ENCODE measurements at regions not wholly inside any gene's neighbourhood (a gene's known extent, or its start where the extent isn't known, plus 50 kb on each side); places are given as distances from the start of the nearest gene placed in this dataset.

DNA sequence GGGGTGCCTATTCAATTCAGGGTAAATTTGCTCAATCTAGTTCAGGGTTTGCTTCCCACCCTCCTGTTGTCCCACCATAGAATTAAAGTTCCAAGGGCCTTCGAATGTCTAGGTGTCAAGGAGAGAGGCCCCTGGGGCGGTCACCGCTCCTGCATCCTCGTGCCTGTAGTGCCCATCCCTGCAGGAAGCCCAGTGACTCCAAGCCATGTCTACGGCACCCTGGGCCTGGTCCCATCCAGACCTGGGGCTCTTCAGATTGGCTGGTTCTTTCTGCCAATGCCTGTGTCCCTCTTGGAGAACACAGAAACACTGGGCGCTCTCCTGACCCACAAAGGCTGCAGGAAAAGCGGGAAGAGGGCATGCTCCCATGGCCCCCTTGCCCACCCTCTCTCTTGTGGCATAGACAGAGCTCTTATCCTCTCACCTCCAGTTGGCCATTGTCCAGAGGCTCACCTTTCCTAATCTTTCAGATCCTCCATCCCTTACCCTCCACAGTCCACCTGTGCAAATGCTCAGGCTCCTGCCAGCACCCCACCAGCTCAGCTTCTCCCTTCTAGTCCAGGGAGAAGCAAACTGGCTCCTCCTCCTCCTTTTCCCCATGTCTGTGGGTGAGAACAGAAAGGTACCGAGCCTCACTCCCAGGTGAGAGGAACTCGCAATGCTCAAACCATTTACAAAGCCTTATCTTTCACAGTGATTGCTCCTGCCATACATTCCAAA is 253.0 kb upstream of the IRX2 start:
- TF ChIP-seq EZH2phosphoT487 (IDR thresholded peaks at IDR 0.05; ENCODE audit: insufficient read depth, low read depth): no peak
- no peak for TF ChIP-seq EZH2 (IDR thresholded peaks at IDR 0.05; ENCODE audit: insufficient read depth, poor library complexity, severe bottlenecking)

Data from GM23248 (cell line).